ENCODE measurements at regions not wholly inside any gene's neighbourhood (a gene's known extent, or its start where the extent isn't known, plus 50 kb on each side); places are given as distances from the start of the nearest gene placed in this dataset.

GRCh38 chr1:221449801-221450470 is 292.0 kb downstream of the DUSP10 start:
- Histone ChIP-seq H4K8ac (ENCODE audit: low read depth, low read length) (no peak overlapping the region), H3K36me3 (replicated peaks in 1 of 2; ENCODE audit: control insufficient read depth in 2 of 2, insufficient read depth in 2 of 2, low read length in 2 of 2) (no peaks in the 10 kb centered on the region), H2BK5ac (ENCODE audit: low read length) (no peak overlapping the region), H3K18ac (ENCODE audit: low read length) (no peak overlapping the region), H3K4ac (ENCODE audit: low read length) (no peak overlapping the region), H2BK120ac (ENCODE audit: low read depth, low read length) (no peak overlapping the region), H3K4me1 (ENCODE audit: control insufficient read depth in 2 of 2, insufficient read depth in 1 of 2, low read depth in 1 of 2, low read length in 2 of 2) (no peaks in the 10 kb centered on the region), H2AK5ac (ENCODE audit: low read depth, low read length) (no peak overlapping the region), H2AFZ (ENCODE audit: low read length) (no peak overlapping the region), H3K9ac (ENCODE audit: low read depth, low read length, poor library complexity) (no peak overlapping the region), H3K9me3 (replicated peaks in 1 of 2; ENCODE audit: control insufficient read depth in 2 of 2, insufficient read depth in 1 of 2, low read depth in 1 of 2, low read length in 2 of 2) (no peaks in the 10 kb centered on the region), H3K4me2 (ENCODE audit: insufficient read depth, low read length, poor library complexity, severe bottlenecking) (no peak overlapping the region), H3K27ac (replicated peaks; ENCODE audit: low read length) (no peak overlapping the region), H3K14ac (ENCODE audit: low read length) (no peak overlapping the region), H3K27me3 (ENCODE audit: control insufficient read depth in 3 of 3, insufficient read depth in 3 of 3, low read depth in 1 of 3, low read length in 3 of 3) (no peaks in the 10 kb centered on the region), H4K91ac (ENCODE audit: low read depth, low read length, poor library complexity) (no peak overlapping the region), H3K23ac (ENCODE audit: low read depth, low read length, poor library complexity) (no peak overlapping the region), H3K4me3 (ENCODE audit: low read length in 2 of 2) (no peak overlapping the region), H2BK12ac (ENCODE audit: low read length) (no peak overlapping the region), H2BK15ac (ENCODE audit: low read length) (no peak overlapping the region), H3K79me1 (ENCODE audit: low read depth, low read length) (no peaks in the 10 kb centered on the region)
- DNase-seq (ENCODE audit: low spot score): no peak
- no CpG with 5 or more reads among the region's 3 CpGs for WGBS, 2 donors (ENCODE audit: extremely low coverage in 2 of 2, insufficient read length in 2 of 2, insufficient replicate concordance in 1 of 2)

GRCh38 chr1:221451741-221452140 is 290.1 kb downstream of the DUSP10 start:
- no peak overlapping the region for H2BK15ac ChIP-seq (ENCODE audit: low read length)
- no peak overlapping the region for H3K18ac ChIP-seq (ENCODE audit: low read length)
- H3K27me3 ChIP-seq (ENCODE audit: control insufficient read depth in 3 of 3, insufficient read depth in 3 of 3, low read depth in 1 of 3, low read length in 3 of 3): no peaks in the 10 kb centered on the region
- H3K4me2 ChIP-seq (ENCODE audit: insufficient read depth, low read length, poor library complexity, severe bottlenecking): no peak overlapping the region
- no peak overlapping the region for H4K91ac ChIP-seq (ENCODE audit: low read depth, low read length, poor library complexity)
- H3K23ac ChIP-seq (ENCODE audit: low read depth, low read length, poor library complexity): no peak overlapping the region
- H2BK120ac ChIP-seq (ENCODE audit: low read depth, low read length): no peak overlapping the region
- H3K9me3 ChIP-seq (replicated peaks in 1 of 2; ENCODE audit: control insufficient read depth in 2 of 2, insufficient read depth in 1 of 2, low read depth in 1 of 2, low read length in 2 of 2): no peaks in the 10 kb centered on the region
- H2AFZ ChIP-seq (ENCODE audit: low read length): no peak overlapping the region
- H3K27ac ChIP-seq (replicated peaks; ENCODE audit: low read length): no peak overlapping the region
- H3K9ac ChIP-seq (ENCODE audit: low read depth, low read length, poor library complexity): no peak overlapping the region
- DNase-seq (ENCODE audit: low spot score): no peak
- no peaks in the 10 kb centered on the region for H3K4me1 ChIP-seq (ENCODE audit: control insufficient read depth in 2 of 2, insufficient read depth in 1 of 2, low read depth in 1 of 2, low read length in 2 of 2)
- H3K4ac ChIP-seq (ENCODE audit: low read length): no peak overlapping the region
- WGBS, 2 donors (ENCODE audit: extremely low coverage in 2 of 2, insufficient read length in 2 of 2, insufficient replicate concordance in 1 of 2): no CpG with 5 or more reads among the region's 1 CpG
- peaks cover 1% of the 10 kb centered on the region for H3K79me1 ChIP-seq (ENCODE audit: low read depth, low read length)
- H3K4me3 ChIP-seq (ENCODE audit: low read length in 2 of 2): no peak overlapping the region
- H2AK5ac ChIP-seq (ENCODE audit: low read depth, low read length): no peak overlapping the region
- H3K36me3 ChIP-seq (replicated peaks in 1 of 2; ENCODE audit: control insufficient read depth in 2 of 2, insufficient read depth in 2 of 2, low read length in 2 of 2): no peaks in the 10 kb centered on the region
- no peak overlapping the region for H2BK12ac ChIP-seq (ENCODE audit: low read length)
- no peak overlapping the region for H4K8ac ChIP-seq (ENCODE audit: low read depth, low read length)
- no peak overlapping the region for H3K14ac ChIP-seq (ENCODE audit: low read length)
- H2BK5ac ChIP-seq (ENCODE audit: low read length): no peak overlapping the region

GRCh38 chr1:221454096-221454495 is 287.8 kb downstream of the DUSP10 start:
- Histone ChIP-seq H4K8ac (ENCODE audit: low read depth, low read length) (no peak overlapping the region), H4K91ac (ENCODE audit: low read depth, low read length, poor library complexity) (no peak overlapping the region), H3K9ac (ENCODE audit: low read depth, low read length, poor library complexity) (no peak overlapping the region), H3K4ac (ENCODE audit: low read length) (no peak overlapping the region), H3K27ac (replicated peaks; ENCODE audit: low read length) (no peak overlapping the region), H3K23ac (ENCODE audit: low read depth, low read length, poor library complexity) (no peak overlapping the region), H2BK15ac (ENCODE audit: low read length) (no peak overlapping the region), H2BK12ac (ENCODE audit: low read length) (no peak overlapping the region), H2AK5ac (ENCODE audit: low read depth, low read length) (no peak overlapping the region), H3K4me3 (ENCODE audit: low read length in 2 of 2) (no peak overlapping the region), H3K4me1 (ENCODE audit: control insufficient read depth in 2 of 2, insufficient read depth in 1 of 2, low read depth in 1 of 2, low read length in 2 of 2) (no peaks in the 10 kb centered on the region), H3K79me1 (ENCODE audit: low read depth, low read length) (peaks cover 1% of the 10 kb centered on the region), H2AFZ (ENCODE audit: low read length) (no peak overlapping the region), H2BK5ac (ENCODE audit: low read length) (no peak overlapping the region), H2BK120ac (ENCODE audit: low read depth, low read length) (no peak overlapping the region), H3K36me3 (replicated peaks in 1 of 2; ENCODE audit: control insufficient read depth in 2 of 2, insufficient read depth in 2 of 2, low read length in 2 of 2) (no peaks in the 10 kb centered on the region), H3K18ac (ENCODE audit: low read length) (no peak overlapping the region), H3K9me3 (replicated peaks in 1 of 2; ENCODE audit: control insufficient read depth in 2 of 2, insufficient read depth in 1 of 2, low read depth in 1 of 2, low read length in 2 of 2) (no peaks in the 10 kb centered on the region), H3K27me3 (ENCODE audit: control insufficient read depth in 3 of 3, insufficient read depth in 3 of 3, low read depth in 1 of 3, low read length in 3 of 3) (no peaks in the 10 kb centered on the region), H3K4me2 (ENCODE audit: insufficient read depth, low read length, poor library complexity, severe bottlenecking) (no peak overlapping the region), H3K14ac (ENCODE audit: low read length) (no peak overlapping the region)
- WGBS, 2 donors (ENCODE audit: extremely low coverage in 2 of 2, insufficient read length in 2 of 2, insufficient replicate concordance in 1 of 2): no CpG with 5 or more reads among the region's 2 CpGs
- DNase-seq (ENCODE audit: low spot score): no peak

GRCh38 chr1:221456918-221457317 is 285.0 kb downstream of the DUSP10 start:
- H3K4me3 ChIP-seq (ENCODE audit: low read length in 2 of 2): no peak overlapping the region
- 100% methylated on average over 1 of the region's 4 CpGs; no CpG with 5 or more reads in 1 of the 2 donors for WGBS, 2 donors (ENCODE audit: extremely low coverage in 2 of 2, insufficient read length in 2 of 2, insufficient replicate concordance in 1 of 2)
- H3K23ac ChIP-seq (ENCODE audit: low read depth, low read length, poor library complexity): no peak overlapping the region
- H2BK5ac ChIP-seq (ENCODE audit: low read length): no peak overlapping the region
- no peaks in the 10 kb centered on the region for H3K27me3 ChIP-seq (ENCODE audit: control insufficient read depth in 3 of 3, insufficient read depth in 3 of 3, low read depth in 1 of 3, low read length in 3 of 3)
- no peak overlapping the region for H3K9ac ChIP-seq (ENCODE audit: low read depth, low read length, poor library complexity)
- no peaks in the 10 kb centered on the region for H3K4me1 ChIP-seq (ENCODE audit: control insufficient read depth in 2 of 2, insufficient read depth in 1 of 2, low read depth in 1 of 2, low read length in 2 of 2)
- H3K9me3 ChIP-seq (replicated peaks in 1 of 2; ENCODE audit: control insufficient read depth in 2 of 2, insufficient read depth in 1 of 2, low read depth in 1 of 2, low read length in 2 of 2): no peaks in the 10 kb centered on the region
- no peak overlapping the region for H3K14ac ChIP-seq (ENCODE audit: low read length)
- H2AFZ ChIP-seq (ENCODE audit: low read length): no peak overlapping the region
- H3K18ac ChIP-seq (ENCODE audit: low read length): no peak overlapping the region
- no peak overlapping the region for H2BK120ac ChIP-seq (ENCODE audit: low read depth, low read length)
- no peak overlapping the region for H2AK5ac ChIP-seq (ENCODE audit: low read depth, low read length)
- no peak overlapping the region for H2BK15ac ChIP-seq (ENCODE audit: low read length)
- H3K79me1 ChIP-seq (ENCODE audit: low read depth, low read length): peaks cover 1% of the 10 kb centered on the region
- no peak overlapping the region for H4K8ac ChIP-seq (ENCODE audit: low read depth, low read length)
- DNase-seq (ENCODE audit: low spot score): no peak
- no peak overlapping the region for H3K27ac ChIP-seq (replicated peaks; ENCODE audit: low read length)
- no peak overlapping the region for H3K4me2 ChIP-seq (ENCODE audit: insufficient read depth, low read length, poor library complexity, severe bottlenecking)
- H3K4ac ChIP-seq (ENCODE audit: low read length): no peak overlapping the region
- H3K36me3 ChIP-seq (replicated peaks in 1 of 2; ENCODE audit: control insufficient read depth in 2 of 2, insufficient read depth in 2 of 2, low read length in 2 of 2): no peaks in the 10 kb centered on the region
- H2BK12ac ChIP-seq (ENCODE audit: low read length): no peak overlapping the region
- no peak overlapping the region for H4K91ac ChIP-seq (ENCODE audit: low read depth, low read length, poor library complexity)

All from neuronal stem cell (in vitro differentiated cells).